ENCODE measurements at regions not wholly inside any gene's neighbourhood (a gene's known extent, or its start where the extent isn't known, plus 50 kb on each side); places are given as distances from the start of the nearest gene placed in this dataset.

DNA sequence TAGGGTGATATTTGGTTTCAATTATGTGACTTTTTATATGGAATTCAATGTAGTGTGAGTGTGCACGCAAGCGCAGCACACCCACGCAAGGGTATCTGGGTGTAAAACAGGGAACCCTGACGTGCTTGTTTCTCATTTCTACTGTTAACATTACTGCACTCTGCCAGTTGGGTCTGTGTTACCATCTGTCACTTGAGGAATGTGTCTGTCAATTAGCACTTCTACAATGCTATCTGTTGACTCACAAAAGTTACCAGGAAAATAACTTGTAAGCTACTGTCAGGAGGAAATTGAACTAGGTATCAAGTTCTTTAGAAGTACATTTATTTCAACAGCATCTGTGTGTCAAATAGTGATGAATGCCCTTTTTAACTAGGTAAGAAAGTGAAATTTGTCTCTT is 695.5 kb upstream of the LRFN5 start:
- TF ChIP-seq, protein P1, sequence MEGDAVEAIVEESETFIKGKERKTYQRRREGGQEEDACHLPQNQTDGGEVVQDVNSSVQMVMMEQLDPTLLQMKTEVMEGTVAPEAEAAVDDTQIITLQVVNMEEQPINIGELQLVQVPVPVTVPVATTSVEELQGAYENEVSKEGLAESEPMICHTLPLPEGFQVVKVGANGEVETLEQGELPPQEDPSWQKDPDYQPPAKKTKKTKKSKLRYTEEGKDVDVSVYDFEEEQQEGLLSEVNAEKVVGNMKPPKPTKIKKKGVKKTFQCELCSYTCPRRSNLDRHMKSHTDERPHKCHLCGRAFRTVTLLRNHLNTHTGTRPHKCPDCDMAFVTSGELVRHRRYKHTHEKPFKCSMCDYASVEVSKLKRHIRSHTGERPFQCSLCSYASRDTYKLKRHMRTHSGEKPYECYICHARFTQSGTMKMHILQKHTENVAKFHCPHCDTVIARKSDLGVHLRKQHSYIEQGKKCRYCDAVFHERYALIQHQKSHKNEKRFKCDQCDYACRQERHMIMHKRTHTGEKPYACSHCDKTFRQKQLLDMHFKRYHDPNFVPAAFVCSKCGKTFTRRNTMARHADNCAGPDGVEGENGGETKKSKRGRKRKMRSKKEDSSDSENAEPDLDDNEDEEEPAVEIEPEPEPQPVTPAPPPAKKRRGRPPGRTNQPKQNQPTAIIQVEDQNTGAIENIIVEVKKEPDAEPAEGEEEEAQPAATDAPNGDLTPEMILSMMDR (IDR thresholded peaks at IDR 0.05) = no peak
- no peak for TF ChIP-seq POLR2A (IDR thresholded peaks at IDR 0.05)
